Esophagus (tissue), 2 donors: ENCODE measurements at regions not wholly inside any gene's neighbourhood (a gene's known extent, or its start where the extent isn't known, plus 50 kb on each side); places are given as distances from the start of the nearest gene placed in this dataset.

ENCODE experiments used
- H3K27ac ChIP-seq, 2 donors: one replicate each; pipeline ENCODE4 v1.5.1; 2013; ENCODE audit warnings: low read depth in 2 of 2, mild to moderate bottlenecking in 2 of 2, inconsistent platforms in 1 of 2, low read length in 1 of 2, moderate library complexity in 1 of 2
- H3K27me3 ChIP-seq, 2 donors: one replicate each; pipeline ENCODE4 v1.6.1; 2013; ENCODE audit warnings: low read length in 2 of 2, control low read depth in 1 of 2, mild to moderate bottlenecking in 1 of 2; ENCODE audit not compliant: insufficient read depth in 2 of 2, control insufficient read depth in 1 of 2
- H3K36me3 ChIP-seq, 2 donors: one replicate each; pipeline ENCODE4 v1.6.1; 2013; ENCODE audit warnings: low read length in 1 of 2; ENCODE audit not compliant: control insufficient read depth in 2 of 2, insufficient read depth in 2 of 2
- H3K4me1 ChIP-seq, 2 donors: one replicate each; pipeline ENCODE4 v1.6.1; 2013; ENCODE audit warnings: low read length in 1 of 2; ENCODE audit not compliant: control insufficient read depth in 2 of 2, insufficient read depth in 2 of 2
- H3K4me3 ChIP-seq, 2 donors: one replicate each; pipeline ENCODE4 v1.5.1; 2013; ENCODE audit warnings: low read length in 2 of 2, mild to moderate bottlenecking in 2 of 2, low read depth in 1 of 2, moderate library complexity in 1 of 2
- H3K9me3 ChIP-seq, 2 donors: one replicate each; pipeline ENCODE4 v1.6.1; 2013; ENCODE audit warnings: mild to moderate bottlenecking in 2 of 2, low read depth in 1 of 2, low read length in 1 of 2, moderate library complexity in 1 of 2; ENCODE audit not compliant: control insufficient read depth in 2 of 2, insufficient read depth in 1 of 2
- WGBS, 2 donors: extraction: QIAGEN DNeasy Blood & Tissue Kit; methylation state at CpG; one replicate each; pipeline ENCODE4 v1.1.7; 2013; 5-methylcytosine and 5-hydroxymethylcytosine counted together
- donor health status: healthy with polysubstance abuse.
- donor health status: Bipolar disorder and iron deficiency.

DNA sequence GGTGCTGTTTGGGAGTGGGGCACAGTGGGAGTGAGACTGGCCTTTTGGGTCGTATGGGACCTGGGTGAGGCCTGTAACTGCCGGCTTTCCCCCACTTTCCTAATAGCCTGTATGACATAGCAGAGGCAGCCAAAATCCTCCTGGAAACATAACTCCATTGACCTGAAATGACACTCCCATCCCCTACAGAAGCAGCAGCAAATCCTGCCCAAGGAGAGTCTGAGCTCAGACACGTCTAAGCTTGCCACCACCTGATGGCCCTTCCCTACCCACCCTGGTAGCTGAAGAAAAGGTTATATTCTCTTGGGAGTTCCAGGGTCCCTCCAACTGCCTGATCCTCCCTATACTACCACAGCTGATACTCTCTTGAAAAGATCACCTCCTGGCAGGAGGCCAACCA, 179.8 kb upstream of the ARRDC3 start:
- H3K27me3 ChIP-seq = no peaks in the 10 kb centered on the region
- peaks cover 3 to 11% of the 10 kb centered on the region in 2 donors for H3K9me3 ChIP-seq
- no peak overlapping the region for H3K27ac ChIP-seq
- no peaks in the 10 kb centered on the region for H3K36me3 ChIP-seq
- H3K4me3 ChIP-seq = no peak overlapping the region
- H3K4me1 ChIP-seq = peaks cover 0 to 3% of the 10 kb centered on the region in 2 donors
- WGBS, 2 donors = 60 to 66% methylated on average over 3 of the region's 3 CpGs

- H3K9me3 ChIP-seq = no peaks in the 10 kb centered on the region
- H3K4me1 ChIP-seq = no peaks in the 10 kb centered on the region
- H3K4me3 ChIP-seq = no peak overlapping the region
- H3K27me3 ChIP-seq = no peaks in the 10 kb centered on the region
- H3K27ac ChIP-seq = no peak overlapping the region
- no peaks in the 10 kb centered on the region for H3K36me3 ChIP-seq
Measured at GRCh38 chr5:91541696-91542095, 158.6 kb upstream of the ARRDC3 start.

- Histone ChIP-seq H3K27me3 (no peaks in the 10 kb centered on the region), H3K36me3 (no peaks in the 10 kb centered on the region), H3K9me3 (no peaks in the 10 kb centered on the region), H3K4me3 (no peak overlapping the region), H3K27ac (no peak overlapping the region), H3K4me1 (no peaks in the 10 kb centered on the region)
- 57 to 64% methylated on average over 4 of the region's 4 CpGs for WGBS, 2 donors
Measured at GRCh38 chr5:91538179-91538578, 155.1 kb upstream of the ARRDC3 start.

- H3K36me3 ChIP-seq = no peaks in the 10 kb centered on the region
- no peak overlapping the region for H3K4me3 ChIP-seq
- H3K4me1 ChIP-seq = no peaks in the 10 kb centered on the region
- H3K9me3 ChIP-seq = no peaks in the 10 kb centered on the region
- H3K27me3 ChIP-seq = no peaks in the 10 kb centered on the region
- 43 to 44% methylated on average over 2 of the region's 2 CpGs for WGBS, 2 donors
- no peak overlapping the region for H3K27ac ChIP-seq
Measured at GRCh38 chr5:91535499-91535898, 152.4 kb upstream of the ARRDC3 start.

DNA sequence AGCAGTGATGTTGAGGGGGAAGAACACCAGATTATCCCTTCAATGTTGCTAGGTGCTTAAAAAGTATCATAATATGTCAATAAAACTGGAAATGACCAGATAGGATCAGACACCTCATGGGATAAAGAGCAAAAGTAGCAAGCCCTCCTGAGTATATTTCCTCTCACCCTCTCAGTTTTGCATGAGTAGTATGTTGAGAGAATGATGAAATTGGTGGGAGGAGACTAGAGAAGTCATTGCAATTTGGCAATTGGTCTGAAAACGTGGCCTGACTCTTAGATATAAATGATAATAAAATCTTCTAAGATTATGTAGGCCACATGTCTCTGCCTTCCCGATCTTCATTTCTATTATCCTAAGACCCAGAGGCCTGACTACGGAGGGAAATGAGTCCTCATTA, 151.2 kb upstream of the ARRDC3 start:
- Histone ChIP-seq H3K27ac (no peak overlapping the region), H3K27me3 (no peaks in the 10 kb centered on the region), H3K4me1 (no peaks in the 10 kb centered on the region), H3K9me3 (no peaks in the 10 kb centered on the region), H3K4me3 (no peak overlapping the region), H3K36me3 (no peaks in the 10 kb centered on the region)
- 78 to 81% methylated on average over 3 of the region's 3 CpGs for WGBS, 2 donors

DNA sequence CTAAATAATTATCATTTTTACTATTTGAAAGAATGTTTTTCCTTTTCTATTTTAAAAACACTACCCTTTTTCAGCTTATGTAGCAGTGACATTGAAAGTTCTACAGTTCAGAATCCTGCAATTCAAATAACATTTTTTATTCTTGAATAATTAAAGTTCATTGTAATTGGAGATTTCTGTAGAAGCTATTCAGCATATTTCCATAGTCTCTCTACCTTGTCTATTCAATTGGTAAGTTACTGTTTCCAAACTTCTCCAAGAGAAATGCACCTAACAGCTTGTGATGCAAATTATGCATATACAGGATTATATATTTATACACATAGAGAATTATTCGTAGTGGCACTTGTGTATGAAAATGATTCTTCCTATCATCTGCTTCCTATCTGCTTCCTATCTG, 149.7 kb upstream of the ARRDC3 start:
- Histone ChIP-seq H3K4me3 (no peak overlapping the region), H3K4me1 (no peaks in the 10 kb centered on the region), H3K9me3 (no peaks in the 10 kb centered on the region), H3K27me3 (no peaks in the 10 kb centered on the region), H3K36me3 (no peaks in the 10 kb centered on the region), H3K27ac (no peak overlapping the region)
- 83 to 88% methylated on average over 1 of the region's 1 CpG for WGBS, 2 donors

DNA sequence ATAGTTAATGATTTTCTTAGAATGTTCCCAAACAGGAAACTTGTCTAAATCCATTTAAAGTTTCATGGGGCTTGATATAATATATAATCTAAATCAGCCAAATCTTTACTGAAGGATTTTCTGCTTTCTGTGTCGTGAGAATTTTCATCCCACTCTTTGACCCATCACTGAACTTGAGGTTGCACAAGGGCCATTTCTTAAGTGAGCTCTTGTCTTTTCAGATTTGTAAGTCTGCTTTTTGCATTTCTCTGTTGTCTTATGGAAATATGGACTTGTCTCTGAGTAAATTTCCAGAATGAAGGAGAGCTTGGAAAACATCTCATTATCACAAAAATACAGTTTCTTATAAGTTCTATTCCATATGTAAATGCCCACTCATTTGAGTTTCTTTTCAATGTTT, 149.2 kb upstream of the ARRDC3 start:
- no peaks in the 10 kb centered on the region for H3K4me1 ChIP-seq
- H3K9me3 ChIP-seq = no peaks in the 10 kb centered on the region
- H3K4me3 ChIP-seq = no peak overlapping the region
- H3K27ac ChIP-seq = no peak overlapping the region
- no peaks in the 10 kb centered on the region for H3K27me3 ChIP-seq
- no peaks in the 10 kb centered on the region for H3K36me3 ChIP-seq
- 44 to 59% methylated on average over 1 of the region's 1 CpG for WGBS, 2 donors

DNA sequence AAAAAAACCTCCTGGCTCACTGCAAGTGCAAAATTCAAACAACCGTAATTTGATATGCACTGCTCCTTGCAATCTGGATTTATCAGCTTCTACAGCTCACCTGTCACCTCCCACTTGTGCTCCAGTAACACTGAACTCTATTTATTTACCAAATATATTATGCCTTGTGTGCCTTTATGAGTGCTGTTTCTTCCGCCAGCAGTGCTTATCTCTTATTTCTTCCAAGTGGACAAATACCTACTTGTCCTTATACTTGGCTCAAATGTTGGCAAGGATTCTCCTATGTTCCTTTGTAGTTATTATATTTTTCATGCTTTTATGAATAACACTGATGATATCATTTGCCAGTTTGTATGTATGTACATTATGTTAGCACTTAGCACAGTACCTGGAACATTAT, 145.7 kb upstream of the ARRDC3 start:
- H3K4me3 ChIP-seq = no peak overlapping the region
- 69% methylated on average over 2 of the region's 2 CpGs for WGBS, 2 donors
- H3K9me3 ChIP-seq = no peaks in the 10 kb centered on the region
- H3K4me1 ChIP-seq = no peaks in the 10 kb centered on the region
- H3K27ac ChIP-seq = no peak overlapping the region
- no peaks in the 10 kb centered on the region for H3K36me3 ChIP-seq
- no peaks in the 10 kb centered on the region for H3K27me3 ChIP-seq

GRCh38 chr5:91521785-91522184, 138.7 kb upstream of the ARRDC3 start:
- Histone ChIP-seq H3K27me3 (no peaks in the 10 kb centered on the region), H3K4me1 (no peaks in the 10 kb centered on the region), H3K9me3 (no peaks in the 10 kb centered on the region), H3K4me3 (no peak overlapping the region), H3K36me3 (no peaks in the 10 kb centered on the region), H3K27ac (no peak overlapping the region)
- WGBS, 2 donors = 87 to 88% methylated on average over 5 of the region's 5 CpGs

DNA sequence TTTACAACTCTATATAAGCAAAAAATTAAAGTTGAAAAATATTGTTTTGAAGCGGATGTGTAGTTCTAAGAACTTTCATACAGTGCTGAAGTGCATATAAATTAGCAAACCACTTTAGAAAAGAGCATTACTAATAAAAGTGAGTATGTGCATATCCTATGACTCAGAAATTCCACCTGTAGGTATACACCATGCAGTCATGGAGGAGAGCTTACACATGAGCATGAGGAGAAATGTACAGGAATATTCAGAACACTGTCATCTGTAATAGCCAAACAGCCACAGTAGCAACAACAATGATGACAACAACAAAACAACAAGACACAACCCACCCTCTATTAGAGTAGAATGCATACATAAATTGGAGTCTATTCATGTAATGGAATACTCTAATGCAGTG, 138.2 kb upstream of the ARRDC3 start:
- H3K27me3 ChIP-seq = no peaks in the 10 kb centered on the region
- H3K36me3 ChIP-seq = no peaks in the 10 kb centered on the region
- no peaks in the 10 kb centered on the region for H3K4me1 ChIP-seq
- H3K9me3 ChIP-seq = no peaks in the 10 kb centered on the region
- WGBS, 2 donors = 92 to 93% methylated on average over 1 of the region's 1 CpG
- H3K4me3 ChIP-seq = no peak overlapping the region
- H3K27ac ChIP-seq = no peak overlapping the region
